HepG2 (cell line): ENCODE measurements at regions not wholly inside any gene's neighbourhood (a gene's known extent, or its start where the extent isn't known, plus 50 kb on each side); places are given as distances from the start of the nearest gene placed in this dataset.

Source experiments
- IRF9 ChIP-seq: sonication (generic); formaldehyde crosslinking; IDR thresholded peaks from 2 replicates; pipeline ENCODE4 v1.8.0; 2022; ENCODE audit warnings: missing genetic modification reagents, mild to moderate bottlenecking, borderline replicate concordance
- ZNF121 ChIP-seq: sonication (generic); formaldehyde crosslinking; IDR thresholded peaks from 2 replicates; pipeline ENCODE4 v1.5.0; 2020; ENCODE audit warnings: mild to moderate bottlenecking, missing genetic modification reagents

- no peak for TF ChIP-seq ZNF121 (CRISPR knock-in tag)
- no peak for TF ChIP-seq IRF9 (CRISPR knock-in tag)
Measured at GRCh38 chr6:3593161-3593560, 136.3 kb upstream of the SLC22A23 start.
